Gastroesophageal sphincter (tissue), 4 donors: ENCODE measurements at regions not wholly inside any gene's neighbourhood (a gene's known extent, or its start where the extent isn't known, plus 50 kb on each side); places are given as distances from the start of the nearest gene placed in this dataset.

Experiments
- ATAC-seq: fragments of 150-250 bp; one replicate; pipeline ENCODE4 v1.9.1; 2016; ENCODE audit warnings: mild to moderate bottlenecking, moderate library complexity
- H3K27ac ChIP-seq, 4 donors: fragments of 200-600 bp; sonication (generic) in 3 of 4; 1 replicate in 3 of 4; 2 replicates in 1 of 4; pipeline ENCODE4 v1.5.1; 2016 to 2019
- H3K27me3 ChIP-seq: fragments of 200-600 bp; sonication (generic); one replicate; pipeline ENCODE4 v1.5.1; 2019
- H3K36me3 ChIP-seq, 2 donors: fragments of 200-600 bp; sonication (generic); one replicate each; pipeline ENCODE4 v1.5.1; 2019; ENCODE audit warnings: control low read depth in 1 of 2
- H3K4me1 ChIP-seq, 3 donors: fragments of 200-600 bp; sonication (generic); 1 replicate in 2 of 3; 2 replicates in 1 of 3; pipeline ENCODE4 v1.5.1; 2016 to 2019; ENCODE audit warnings: control low read depth in 2 of 3
- H3K4me3 ChIP-seq, 2 donors: fragments of 200-600 bp; sonication (generic); one replicate each; pipeline ENCODE4 v1.5.1; 2019; ENCODE audit warnings: mild to moderate bottlenecking in 1 of 2, moderate library complexity in 1 of 2
- H3K9me3 ChIP-seq, 3 donors: fragments of 200-600 bp; sonication (generic); one replicate each; pipeline ENCODE4 v1.5.1; 2017 to 2019; ENCODE audit warnings: control low read depth in 2 of 3
- CTCF ChIP-seq, 4 experiments: fragments of 200-600 bp in 2 of 4; fragments of 450-650 bp in 2 of 4; sonication (generic) in 1 of 4; IDR thresholded peaks; one replicate each; pipeline ENCODE4 v1.5.1; 2017 to 2019; ENCODE audit warnings: antibody characterized with exemption in 4 of 4, mild to moderate bottlenecking in 2 of 4, moderate library complexity in 2 of 4
- EP300 ChIP-seq: sonication (generic); formaldehyde crosslinking; IDR thresholded peaks from one replicate; pipeline ENCODE4 v1.6.1; 2017; ENCODE audit warnings: antibody characterized with exemption, mild to moderate bottlenecking
- POLR2A ChIP-seq, 2 donors: fragments of 450-650 bp; IDR thresholded peaks; one replicate each; pipeline ENCODE4 v1.6.1; 2017; ENCODE audit warnings: antibody characterized with exemption in 2 of 2, mild to moderate bottlenecking in 2 of 2, moderate library complexity in 1 of 2
- POLR2AphosphoS5 ChIP-seq: sonication (generic); formaldehyde crosslinking; IDR thresholded peaks from one replicate; pipeline ENCODE4 v1.6.1; 2017; ENCODE audit warnings: antibody characterized with exemption
- WGBS, 2 donors: methylation state at CpG; one replicate each; pipeline ENCODE4 v1.1.5; 2018; ENCODE audit warnings: low coverage in 1 of 2; 5-methylcytosine and 5-hydroxymethylcytosine counted together

GRCh38 chr2:215772634-215773563 is 240.5 kb downstream of the MREG start:
- Histone ChIP-seq H3K36me3 (no peaks in the 10 kb centered on the region), H3K4me3 (no peak overlapping the region), H3K9me3 (peaks cover 0 to 7% (median 0%) of the 10 kb centered on the region in 3 donors), H3K27me3 (no peaks in the 10 kb centered on the region), H3K4me1 (peaks cover 5 to 45% (median 18%) of the 10 kb centered on the region in 3 donors), H3K27ac (peak overlapping the region; percentile 69 to 92 (median 77))
- TF ChIP-seq POLR2AphosphoS5 = peak; percentile 44
- TF ChIP-seq POLR2A (IDR thresholded peaks at IDR 0.05) = no peak
- ATAC-seq = peak; percentile 55
- 37 to 40% methylated on average over 5 of the region's 5 CpGs for WGBS, 2 donors

- H3K27ac ChIP-seq = peak overlapping the region; percentile 69 to 92 (median 77)
Measured at GRCh38 chr2:215772003-215772402, 241.3 kb downstream of the MREG start.

GRCh38 chr2:215771241-215771640 is 242.1 kb downstream of the MREG start:
- H3K4me3 ChIP-seq = no peak overlapping the region
- peaks cover 5 to 34% (median 18%) of the 10 kb centered on the region in 3 donors for H3K4me1 ChIP-seq
- TF ChIP-seq CTCF (IDR thresholded peaks at IDR 0.05) (no peak), POLR2AphosphoS5 (no peak), POLR2A (IDR thresholded peaks at IDR 0.05) (no peak), EP300 (no peak)
- H3K9me3 ChIP-seq = peaks cover 0 to 13% (median 0%) of the 10 kb centered on the region in 3 donors
- peak overlapping the region; percentile 69 to 92 (median 77) for H3K27ac ChIP-seq
- 65 to 82% methylated on average over 1 to 2 of the region's 2 CpGs for WGBS, 2 donors
- no peaks in the 10 kb centered on the region for H3K36me3 ChIP-seq
- H3K27me3 ChIP-seq = no peaks in the 10 kb centered on the region
- no peak for ATAC-seq

More at GRCh38 chr2:215772003-215772402, 241.3 kb downstream of the MREG start:
- no peaks in the 10 kb centered on the region for H3K36me3 ChIP-seq
- no peaks in the 10 kb centered on the region for H3K27me3 ChIP-seq
- H3K4me3 ChIP-seq = no peak overlapping the region
- peaks cover 5 to 37% (median 18%) of the 10 kb centered on the region in 3 donors for H3K4me1 ChIP-seq
- TF ChIP-seq POLR2AphosphoS5 (no peak), EP300 (no peak), POLR2A (IDR thresholded peaks at IDR 0.05) (no peak), CTCF (IDR thresholded peaks at IDR 0.05) (no peak)
- no peak for ATAC-seq
- peaks cover 0 to 13% (median 0%) of the 10 kb centered on the region in 3 donors for H3K9me3 ChIP-seq
- WGBS, 2 donors = 54 to 75% methylated on average over 1 of the region's 1 CpG

GRCh38 chr2:215770668-215771067 is 242.7 kb downstream of the MREG start:
- TF ChIP-seq EP300 = no peak
- Histone ChIP-seq H3K27me3 (no peaks in the 10 kb centered on the region), H3K4me3 (no peak overlapping the region), H3K4me1 (peaks cover 5 to 34% (median 18%) of the 10 kb centered on the region in 3 donors), H3K27ac (peak overlapping the region in 2 of 4 donors; percentile 76 to 78), H3K9me3 (peaks cover 0 to 13% (median 0%) of the 10 kb centered on the region in 3 donors), H3K36me3 (no peaks in the 10 kb centered on the region)
- WGBS, 2 donors = 95 to 100% methylated on average over 2 to 4 of the region's 4 CpGs
- no peak for ATAC-seq

GRCh38 chr2:215769246-215769645 is 244.1 kb downstream of the MREG start:
- WGBS, 2 donors = 86 to 93% methylated on average over 1 to 2 of the region's 2 CpGs
- peaks cover 0 to 13% (median 0%) of the 10 kb centered on the region in 3 donors for H3K9me3 ChIP-seq
- no peak overlapping the region for H3K4me3 ChIP-seq
- no peak for ATAC-seq
- TF ChIP-seq EP300 = no peak
- no peaks in the 10 kb centered on the region for H3K36me3 ChIP-seq
- H3K4me1 ChIP-seq = peaks cover 5 to 26% (median 18%) of the 10 kb centered on the region in 3 donors
- no peak overlapping the region for H3K27ac ChIP-seq
- H3K27me3 ChIP-seq = no peaks in the 10 kb centered on the region

GRCh38 chr2:215767625-215768024 is 245.7 kb downstream of the MREG start:
- TF ChIP-seq POLR2AphosphoS5 (no peak), CTCF (IDR thresholded peaks at IDR 0.05) (no peak), EP300 (no peak), POLR2A (IDR thresholded peaks at IDR 0.05) (no peak)
- ATAC-seq = no peak
- Histone ChIP-seq H3K36me3 (no peaks in the 10 kb centered on the region), H3K27ac (no peak overlapping the region), H3K9me3 (peaks cover 0 to 13% (median 0%) of the 10 kb centered on the region in 3 donors), H3K27me3 (no peaks in the 10 kb centered on the region), H3K4me1 (peaks cover 0 to 13% (median 8%) of the 10 kb centered on the region in 3 donors), H3K4me3 (no peak overlapping the region)
- 71 to 100% methylated on average over 1 of the region's 1 CpG for WGBS, 2 donors
